SK-N-SH (cell line): ENCODE measurements at regions not wholly inside any gene's neighbourhood (a gene's known extent, or its start where the extent isn't known, plus 50 kb on each side); places are given as distances from the start of the nearest gene placed in this dataset.

Experiments
- CTCF ChIA-PET: fragments of 300-600, 350-600 bp; formaldehyde crosslinking; extraction: SDS; loops from one replicate; lab custom pipeline; 2021; lab: Yijun Ruan, JAX
- POLR2A ChIA-PET: fragments of 350-600 bp; sonication (Branson Sonifier 250); formaldehyde crosslinking; extraction: SDS; loops from one replicate; lab custom pipeline; 2020; ENCODE audit warnings: antibody characterized with exemption, inconsistent platforms; lab: Yijun Ruan, JAX
- DNase-seq: peaks from one replicate; pipeline ENCODE4 v3.0.0; 2012
- H2AFZ ChIP-seq: fragments of 200-600 bp; sonication (generic); 2 replicates; pipeline ENCODE4 v1.8.1; 2016; ENCODE audit warnings: antibody characterized with exemption, mild to moderate bottlenecking, low read depth
- H3F3A ChIP-seq: fragments of 200-600 bp; sonication (generic); replicated peaks from 2 replicates; pipeline ENCODE3; 2016; ENCODE audit warnings: antibody characterized with exemption, mild to moderate bottlenecking; ENCODE audit not compliant: insufficient read depth
- H3K27ac ChIP-seq, 2 experiments: fragments of 200-500 bp in 1 of 2; fragments of 200-600 bp in 1 of 2; sonication (Bioruptor generic) in 1 of 2; sonication (generic), shearing (Covaris generic) in 1 of 2; 2 replicates each; pipeline versions ENCODE4 v1.5.1 to v1.6.1; 2014 to 2016; ENCODE audit warnings: low read depth in 2 of 2, inconsistent platforms in 1 of 2, low read length in 1 of 2, mild to moderate bottlenecking in 1 of 2, mixed read lengths in 1 of 2
- H3K27me3 ChIP-seq: fragments of 200-600 bp; sonication (generic), shearing (Covaris generic); 2 replicates; pipeline ENCODE4 v1.6.1; 2016; ENCODE audit warnings: mixed run types; ENCODE audit not compliant: insufficient read depth
- H3K36me3 ChIP-seq, 2 experiments: fragments of 200-500 bp in 1 of 2; fragments of 200-600 bp in 1 of 2; sonication (Bioruptor generic) in 1 of 2; sonication (generic) in 1 of 2; replicated peaks in 1 of 2; 2 replicates each; pipeline versions ENCODE3 to v1.5.1; 2014 to 2016; ENCODE audit warnings: low read length in 1 of 2, mild to moderate bottlenecking in 1 of 2; ENCODE audit not compliant: insufficient read depth in 2 of 2, control insufficient read depth in 1 of 2
- H3K4me1 ChIP-seq, 2 experiments: fragments of 200-500 bp in 1 of 2; fragments of 200-600 bp in 1 of 2; sonication (Bioruptor generic) in 1 of 2; sonication (generic), shearing (Covaris generic) in 1 of 2; 2 replicates each; pipeline versions ENCODE4 v1.5.1 to v1.6.1; 2014 to 2016; ENCODE audit warnings: low read depth in 1 of 2, low read length in 1 of 2, mixed run types in 1 of 2; ENCODE audit not compliant: insufficient read depth in 2 of 2, control insufficient read depth in 1 of 2
- H3K4me2 ChIP-seq: fragments of 200-600 bp; sonication (generic), shearing (Covaris generic); 2 replicates; pipeline ENCODE4 v1.6.1; 2017; ENCODE audit warnings: mixed run types
- H3K4me3 ChIP-seq, 2 experiments: fragments of 200-500 bp in 1 of 2; fragments of 200-600 bp in 1 of 2; sonication (Bioruptor generic) in 1 of 2; sonication (generic), shearing (Covaris generic) in 1 of 2; 2 replicates each; pipeline versions ENCODE4 v1.5.1 to v1.8.1; 2014 to 2016; ENCODE audit warnings: low read depth in 2 of 2, inconsistent platforms in 1 of 2, low read length in 1 of 2, mild to moderate bottlenecking in 1 of 2, mixed read lengths in 1 of 2, moderate library complexity in 1 of 2
- H3K79me2 ChIP-seq: fragments of 200-600 bp; sonication (generic); 2 replicates; pipeline ENCODE4 v1.8.1; 2017; ENCODE audit warnings: mild to moderate bottlenecking; ENCODE audit not compliant: insufficient read depth
- H3K9ac ChIP-seq: fragments of 200-600 bp; sonication (generic); 2 replicates; pipeline ENCODE4 v1.6.1; 2017; ENCODE audit warnings: mixed run types
- H3K9me2 ChIP-seq: fragments of 200-600 bp; sonication (generic); 2 replicates; pipeline ENCODE4 v1.6.1; 2017; ENCODE audit warnings: mixed run types
- H3K9me3 ChIP-seq: fragments of 200-600 bp; sonication (generic); 2 replicates; pipeline ENCODE4 v1.6.1; 2017; ENCODE audit warnings: mixed run types, mild to moderate bottlenecking, moderate library complexity
- H4K20me1 ChIP-seq: fragments of 200-600 bp; sonication (generic); 2 replicates; pipeline ENCODE4 v1.6.1; 2017; ENCODE audit warnings: mild to moderate bottlenecking, mixed run types; ENCODE audit not compliant: insufficient read depth
- EP300 ChIP-seq, 2 experiments: IDR thresholded peaks; 2 replicates each; pipeline versions ENCODE4 v1.4.0 to v1.6.1; 2012; ENCODE audit warnings: borderline replicate concordance in 1 of 2, low read depth in 1 of 2, low read length in 1 of 2
- EZH2phosphoT487 ChIP-seq: fragments of 200-600 bp; sonication (generic); IDR thresholded peaks from 2 replicates; pipeline ENCODE4 v1.6.1; 2017; ENCODE audit warnings: low read depth, mixed run types, mild to moderate bottlenecking, antibody characterized with exemption, moderate library complexity, borderline replicate concordance
- FOSL2 ChIP-seq: IDR thresholded peaks from 2 replicates; pipeline ENCODE4 v1.4.0; 2012; ENCODE audit warnings: low read depth, mild to moderate bottlenecking, moderate library complexity, borderline replicate concordance
- GABPA ChIP-seq: IDR thresholded peaks from 2 replicates; pipeline ENCODE4 v1.4.0; 2012; ENCODE audit warnings: low read depth, mild to moderate bottlenecking
- GATA2 ChIP-seq: sonication (generic); formaldehyde crosslinking; IDR thresholded peaks from 2 replicates; pipeline ENCODE4 v1.5.0; 2020; ENCODE audit warnings: mild to moderate bottlenecking, missing genetic modification reagents
- IRF3 ChIP-seq: fragments of 150-350 bp; IDR thresholded peaks from 2 replicates; pipeline ENCODE4 v1.6.1; 2016; ENCODE audit warnings: mild to moderate bottlenecking, low read depth, low read length
- MEF2A ChIP-seq: IDR thresholded peaks from 2 replicates; pipeline ENCODE4 v1.4.0; 2012; ENCODE audit warnings: low read depth, borderline replicate concordance
- NFIC ChIP-seq: IDR thresholded peaks from 2 replicates; pipeline ENCODE4 v1.4.0; 2012; ENCODE audit warnings: borderline replicate concordance
- NRF1 ChIP-seq: IDR thresholded peaks from 2 replicates; pipeline ENCODE4 v1.6.1; 2012; ENCODE audit warnings: low read depth, mild to moderate bottlenecking, low read length
- POLR2AphosphoS5 ChIP-seq: IDR thresholded peaks from 2 replicates; pipeline ENCODE4 v1.6.1; 2012; ENCODE audit warnings: low read depth, low read length
- RXRA ChIP-seq: IDR thresholded peaks from 2 replicates; pipeline ENCODE4 v1.4.0; 2012; ENCODE audit warnings: low read depth, mild to moderate bottlenecking, borderline replicate concordance
- SMC3 ChIP-seq: IDR thresholded peaks from 2 replicates; pipeline ENCODE4 v1.6.1; 2012; ENCODE audit warnings: low read depth, low read length, improper control_type of control experiment
- TEAD4 ChIP-seq: IDR thresholded peaks from 2 replicates; pipeline ENCODE4 v1.4.0; 2012; ENCODE audit warnings: mild to moderate bottlenecking, borderline replicate concordance; ENCODE audit not compliant: insufficient read depth
- USF2 ChIP-seq: fragments of 150-350 bp; IDR thresholded peaks from 2 replicates; pipeline ENCODE4 v1.6.1; 2017; ENCODE audit warnings: antibody characterized with exemption, low read length, low read depth, borderline replicate concordance
- ZBTB33 ChIP-seq: IDR thresholded peaks from 2 replicates; pipeline ENCODE4 v1.4.0; 2012; ENCODE audit warnings: low read depth, borderline replicate concordance
- WGBS: methylation state at CpG from one replicate; pipeline ENCODE4 v1.1.6; 2017; ENCODE audit warnings: low lambda C conversion rate; 5-methylcytosine and 5-hydroxymethylcytosine counted together

GRCh38 chr5:165334201-165334600, 1828.8 kb downstream of the MAT2B start:
- ChIA-PET POLR2A (no interaction called here), CTCF (no interaction called here)
- no peaks in the 10 kb centered on the region for H3K27me3 ChIP-seq
- DNase-seq, result no peak
- H3K4me2 ChIP-seq, result no peak overlapping the region
- H3K9me3 ChIP-seq, result no peaks in the 10 kb centered on the region
- H3K27ac ChIP-seq, result no peak overlapping the region
- no peaks in the 10 kb centered on the region for H4K20me1 ChIP-seq
- H2AFZ ChIP-seq, result no peak overlapping the region
- TF ChIP-seq POLR2AphosphoS5, result no peak
- TF ChIP-seq, all 33 proteins: peak for 0
- no peaks in the 10 kb centered on the region for H3K36me3 ChIP-seq
- H3K9ac ChIP-seq, result no peak overlapping the region
- H3K4me3 ChIP-seq, result no peak overlapping the region
- H3F3A ChIP-seq, result no peaks in the 10 kb centered on the region
- 55% methylated on average over 2 of the region's 2 CpGs for WGBS
- H3K9me2 ChIP-seq, result no peaks in the 10 kb centered on the region
- H3K4me1 ChIP-seq, result no peaks in the 10 kb centered on the region
- H3K79me2 ChIP-seq, result no peaks in the 10 kb centered on the region

GRCh38 chr5:165349735-165350134, 1844.3 kb downstream of the MAT2B start:
- Histone ChIP-seq H3K27ac (no peak overlapping the region), H3K9me3 (no peaks in the 10 kb centered on the region), H3K4me3 (no peak overlapping the region), H2AFZ (no peak overlapping the region), H3F3A (no peaks in the 10 kb centered on the region), H3K4me2 (no peak overlapping the region), H3K9ac (no peak overlapping the region), H3K9me2 (no peaks in the 10 kb centered on the region), H3K27me3 (no peaks in the 10 kb centered on the region), H3K79me2 (no peaks in the 10 kb centered on the region), H3K4me1 (no peaks in the 10 kb centered on the region), H3K36me3 (no peaks in the 10 kb centered on the region), H4K20me1 (no peaks in the 10 kb centered on the region)
- DNase-seq, result no peak
- 60% methylated on average over 1 of the region's 1 CpG for WGBS
- ChIA-PET CTCF (interaction anchor here (0.9 kb wide), 1 partner anchor 77 kb away, joined by 4 read pairs; no protein-coding TSS in a partner anchor), POLR2A (no interaction called here)
- TF ChIP-seq GABPA (no peak), RXRA (no peak), NFIC (no peak), NRF1 (no peak), GATA2 (no peak), USF2 (no peak), ZBTB33 (no peak), FOSL2 (no peak), EZH2phosphoT487 (no peak), IRF3 (no peak), EP300 (IDR thresholded peaks at IDR 0.05; ENCODE audit: borderline replicate concordance in 1 of 2, low read depth in 1 of 2, low read length in 1 of 2) (no peak), SMC3 (no peak), MEF2A (no peak), POLR2AphosphoS5 (no peak), TEAD4 (no peak)
